Prostate gland (tissue), 2 donors: ENCODE measurements at regions not wholly inside any gene's neighbourhood (a gene's known extent, or its start where the extent isn't known, plus 50 kb on each side); places are given as distances from the start of the nearest gene placed in this dataset.

Source experiments
- POLR2A ChIP-seq: fragments of 450-650 bp; IDR thresholded peaks from one replicate; pipeline ENCODE4 v1.6.1; 2016; ENCODE audit warnings: antibody characterized with exemption, mild to moderate bottlenecking
- TF ChIP-seq, protein P1 (sequence below), 4 experiments: fragments of 200-600 bp in 2 of 4; fragments of 450-650 bp in 2 of 4; sonication (generic) in 2 of 4; IDR thresholded peaks; 1 replicate in 3 of 4; 2 replicates in 1 of 4; pipeline ENCODE4 v1.5.1; 2016 to 2019; ENCODE audit warnings: antibody characterized with exemption in 4 of 4, mild to moderate bottlenecking in 2 of 4, moderate library complexity in 2 of 4

DNA sequence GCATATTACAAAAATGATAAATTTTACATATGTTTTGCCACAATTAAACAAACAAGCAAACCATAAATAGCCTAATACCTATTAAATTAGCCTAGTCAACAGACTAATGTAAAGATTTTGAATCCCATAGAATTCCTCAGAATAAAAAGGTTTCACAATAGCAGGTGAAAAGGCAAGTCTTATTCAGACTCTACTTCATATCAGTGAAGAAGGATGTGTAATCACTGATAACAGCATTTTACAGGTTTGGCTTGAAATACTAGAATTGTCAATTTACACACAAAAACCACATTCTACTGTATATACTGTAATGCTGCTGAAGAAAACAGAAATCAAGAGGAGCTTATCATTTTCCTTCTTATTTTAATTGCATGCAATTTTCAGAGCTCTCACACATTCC, 90.8 kb upstream of the SSTR1 start:
- TF ChIP-seq, protein P1, sequence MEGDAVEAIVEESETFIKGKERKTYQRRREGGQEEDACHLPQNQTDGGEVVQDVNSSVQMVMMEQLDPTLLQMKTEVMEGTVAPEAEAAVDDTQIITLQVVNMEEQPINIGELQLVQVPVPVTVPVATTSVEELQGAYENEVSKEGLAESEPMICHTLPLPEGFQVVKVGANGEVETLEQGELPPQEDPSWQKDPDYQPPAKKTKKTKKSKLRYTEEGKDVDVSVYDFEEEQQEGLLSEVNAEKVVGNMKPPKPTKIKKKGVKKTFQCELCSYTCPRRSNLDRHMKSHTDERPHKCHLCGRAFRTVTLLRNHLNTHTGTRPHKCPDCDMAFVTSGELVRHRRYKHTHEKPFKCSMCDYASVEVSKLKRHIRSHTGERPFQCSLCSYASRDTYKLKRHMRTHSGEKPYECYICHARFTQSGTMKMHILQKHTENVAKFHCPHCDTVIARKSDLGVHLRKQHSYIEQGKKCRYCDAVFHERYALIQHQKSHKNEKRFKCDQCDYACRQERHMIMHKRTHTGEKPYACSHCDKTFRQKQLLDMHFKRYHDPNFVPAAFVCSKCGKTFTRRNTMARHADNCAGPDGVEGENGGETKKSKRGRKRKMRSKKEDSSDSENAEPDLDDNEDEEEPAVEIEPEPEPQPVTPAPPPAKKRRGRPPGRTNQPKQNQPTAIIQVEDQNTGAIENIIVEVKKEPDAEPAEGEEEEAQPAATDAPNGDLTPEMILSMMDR (IDR thresholded peaks at IDR 0.05), result no peak
- TF ChIP-seq POLR2A, result no peak
